Bronchial epithelial cell (primary cell): ENCODE measurements at regions not wholly inside any gene's neighbourhood (a gene's known extent, or its start where the extent isn't known, plus 50 kb on each side); places are given as distances from the start of the nearest gene placed in this dataset.

ENCODE experiments used
- DNase-seq: peaks from one replicate; pipeline ENCODE4 v3.0.0-alpha.2; 2010; ENCODE audit warnings: low read depth
- FAIRE-seq: peaks from 2 replicates; lab custom pipeline; 2011; peaks lifted over from hg19 to GRCh38; lab: Jason Lieb, UNC
- H3K27me3 ChIP-seq: 2 replicates; pipeline ENCODE4 v1.5.1; 2011; ENCODE audit warnings: low read length; ENCODE audit not compliant: control insufficient read depth, insufficient read depth
- H3K36me3 ChIP-seq: 2 replicates; pipeline ENCODE4 v1.5.1; 2011; ENCODE audit warnings: low read length; ENCODE audit not compliant: control insufficient read depth, insufficient read depth
- H3K4me3 ChIP-seq: 2 replicates; pipeline ENCODE4 v1.5.1; 2011; ENCODE audit warnings: mild to moderate bottlenecking, low read depth, low read length, control low read depth
- CTCF ChIP-seq: IDR thresholded peaks from 2 replicates; pipeline ENCODE4 v1.5.1; 2011; ENCODE audit warnings: mild to moderate bottlenecking, moderate library complexity, low read length, control low read depth, inconsistent platforms; ENCODE audit not compliant: insufficient read depth, severe bottlenecking

- FAIRE-seq, result no peak
- no peak for DNase-seq
- TF ChIP-seq CTCF, result no peak
- Histone ChIP-seq H3K36me3 (no peaks in the 10 kb centered on the region), H3K27me3 (no peaks in the 10 kb centered on the region), H3K4me3 (no peak overlapping the region)
Observed at GRCh38 chr14:86404425-86404824, 874.5 kb downstream of the FLRT2 start.

GRCh38 chr14:86402545-86402944 lies 872.6 kb downstream of the FLRT2 start:
- Histone ChIP-seq H3K4me3 (no peak overlapping the region), H3K36me3 (no peaks in the 10 kb centered on the region), H3K27me3 (no peaks in the 10 kb centered on the region)
- no peak for DNase-seq
- no peak for FAIRE-seq
- no peak for TF ChIP-seq CTCF

- FAIRE-seq, result no peak
- no peaks in the 10 kb centered on the region for H3K36me3 ChIP-seq
- no peak for DNase-seq
- no peaks in the 10 kb centered on the region for H3K27me3 ChIP-seq
- no peak for TF ChIP-seq CTCF
- no peak overlapping the region for H3K4me3 ChIP-seq
Observed at GRCh38 chr14:86391085-86391484, 861.1 kb downstream of the FLRT2 start.

- Histone ChIP-seq H3K4me3 (no peak overlapping the region), H3K27me3 (no peaks in the 10 kb centered on the region), H3K36me3 (no peaks in the 10 kb centered on the region)
- DNase-seq, result no peak
- no peak for FAIRE-seq
- no peak for TF ChIP-seq CTCF
Observed at GRCh38 chr14:86388216-86388615, 858.3 kb downstream of the FLRT2 start.

GRCh38 chr14:86373886-86374285 lies 843.9 kb downstream of the FLRT2 start:
- TF ChIP-seq CTCF, result no peak
- no peak for DNase-seq

GRCh38 chr14:86372402-86372801 lies 842.5 kb downstream of the FLRT2 start:
- no peak for FAIRE-seq

More at GRCh38 chr14:86373886-86374285, 843.9 kb downstream of the FLRT2 start:
- Histone ChIP-seq H3K4me3 (no peak overlapping the region), H3K27me3 (no peaks in the 10 kb centered on the region), H3K36me3 (no peaks in the 10 kb centered on the region)
- FAIRE-seq, result no peak

More at GRCh38 chr14:86372402-86372801, 842.5 kb downstream of the FLRT2 start:
- no peak for DNase-seq
- no peak for TF ChIP-seq CTCF
- no peak overlapping the region for H3K4me3 ChIP-seq
- no peaks in the 10 kb centered on the region for H3K27me3 ChIP-seq
- no peaks in the 10 kb centered on the region for H3K36me3 ChIP-seq
